NCI-H1105 treated with DMSO at 0.1 percent for 48 hours (cell line): ENCODE measurements at regions not wholly inside any gene's neighbourhood (a gene's known extent, or its start where the extent isn't known, plus 50 kb on each side); places are given as distances from the start of the nearest gene placed in this dataset.

Source experiments
- DNase-seq: peaks from one replicate; lab custom pipeline; 2025; lab: John Stamatoyannopoulos, UW

DNA sequence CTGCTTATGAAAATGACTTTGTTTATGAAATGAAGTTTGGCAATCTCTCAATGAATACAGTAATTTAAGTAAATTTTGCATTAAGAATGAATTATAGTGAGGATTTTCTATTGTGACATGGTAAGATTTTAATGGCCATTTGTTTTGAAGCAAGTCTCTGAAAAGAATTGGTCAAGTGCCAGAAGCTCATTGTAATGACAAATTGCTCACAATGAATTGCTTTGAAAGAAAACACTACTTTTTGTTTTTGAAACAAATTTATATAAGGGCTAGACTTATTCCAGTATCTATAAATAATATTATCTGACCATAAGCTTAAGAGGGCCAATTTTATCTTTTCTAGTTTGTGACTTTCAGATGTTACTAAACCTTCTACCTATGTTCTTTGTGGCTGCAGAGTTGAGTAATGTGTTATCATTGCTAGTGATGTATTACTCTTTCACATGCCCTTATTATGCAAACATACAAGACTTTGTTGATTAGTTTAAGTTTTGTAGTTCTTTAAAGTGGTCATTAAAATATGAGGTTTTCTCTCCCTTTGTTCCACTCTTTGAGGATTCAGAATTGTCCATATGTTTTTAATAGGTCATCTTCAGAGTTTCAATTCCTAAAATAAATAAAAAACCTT lies 93.0 kb upstream of the ZNF608 start:
- peak; percentile 71 for DNase-seq

- DNase-seq: no peak
These were observed 95.6 kb upstream of the ZNF608 start for GRCh38 chr5:124841829-124842712.

- no peak for DNase-seq
These were observed 96.5 kb upstream of the ZNF608 start for GRCh38 chr5:124842725-124843595.

- no peak for DNase-seq
These were observed 97.1 kb upstream of the ZNF608 start for GRCh38 chr5:124843596-124843899.

- DNase-seq: no peak
These were observed 98.0 kb upstream of the ZNF608 start for GRCh38 chr5:124844371-124844920.

- peak; percentile 86 for DNase-seq
These were observed 101.5 kb upstream of the ZNF608 start for GRCh38 chr5:124847907-124848306.

DNA sequence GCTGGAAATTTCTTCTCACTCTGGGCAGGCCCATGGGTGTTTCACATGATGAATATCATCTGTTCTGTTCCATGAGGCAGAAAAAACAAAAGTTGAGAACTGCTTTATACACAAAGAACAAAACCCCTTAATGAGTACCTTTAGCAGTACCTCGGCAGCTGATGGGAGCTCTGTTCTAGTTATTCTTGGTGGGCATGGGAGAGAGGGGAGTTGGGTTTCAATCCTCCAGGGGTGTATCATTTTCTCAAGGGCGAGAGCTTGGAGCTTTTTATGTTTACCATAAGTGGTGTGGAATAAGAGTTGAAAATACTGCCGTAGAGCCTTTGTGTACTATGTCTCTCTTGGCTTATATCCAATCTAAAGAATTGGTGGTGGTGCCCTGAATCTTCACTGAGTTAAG lies 103.3 kb upstream of the ZNF608 start:
- DNase-seq: peak; percentile 91

DNA sequence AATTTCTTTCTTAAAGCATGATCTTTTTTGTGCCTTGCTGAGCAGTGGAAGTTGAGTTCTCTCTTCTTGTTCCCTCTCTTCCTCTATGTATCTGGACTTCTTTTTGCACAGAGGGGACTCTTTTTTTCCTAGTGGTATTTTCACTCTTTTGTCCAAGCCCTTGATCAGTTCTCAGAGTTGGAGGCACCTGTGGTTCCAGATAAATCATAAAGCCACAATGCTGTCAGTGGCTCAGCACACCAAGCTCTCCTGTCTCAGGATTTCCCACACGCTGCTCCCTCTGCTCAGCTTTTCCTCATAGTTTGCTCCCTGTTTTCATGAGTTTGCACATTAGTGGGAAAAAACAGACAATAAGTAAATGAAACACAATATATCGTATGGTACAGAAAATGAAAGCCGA lies 110.3 kb upstream of the ZNF608 start:
- no peak for DNase-seq

GRCh38 chr5:124858612-124859011 lies 112.2 kb upstream of the ZNF608 start:
- no peak for DNase-seq

DNA sequence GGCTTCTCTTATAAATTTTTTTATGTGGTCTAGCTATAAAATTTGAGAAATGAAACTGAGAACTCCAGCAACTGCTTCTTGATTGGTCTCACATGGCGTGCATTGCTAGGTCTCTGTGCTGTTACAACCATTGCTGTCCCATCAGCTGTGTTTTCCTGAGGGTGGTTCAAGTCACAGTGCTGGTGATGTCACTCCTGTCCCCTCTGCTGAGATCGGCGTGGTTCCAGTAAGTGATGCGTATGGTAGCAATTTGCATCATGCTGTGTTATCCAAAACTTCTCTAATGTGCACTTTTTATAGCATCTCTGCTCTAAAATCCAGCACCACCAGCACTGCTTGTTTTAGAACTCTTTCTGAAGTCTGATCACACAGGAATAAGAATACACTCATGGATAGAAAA lies 112.6 kb upstream of the ZNF608 start:
- no peak for DNase-seq

- DNase-seq: no peak
These were observed 113.3 kb upstream of the ZNF608 start for GRCh38 chr5:124859556-124860290.

DNA sequence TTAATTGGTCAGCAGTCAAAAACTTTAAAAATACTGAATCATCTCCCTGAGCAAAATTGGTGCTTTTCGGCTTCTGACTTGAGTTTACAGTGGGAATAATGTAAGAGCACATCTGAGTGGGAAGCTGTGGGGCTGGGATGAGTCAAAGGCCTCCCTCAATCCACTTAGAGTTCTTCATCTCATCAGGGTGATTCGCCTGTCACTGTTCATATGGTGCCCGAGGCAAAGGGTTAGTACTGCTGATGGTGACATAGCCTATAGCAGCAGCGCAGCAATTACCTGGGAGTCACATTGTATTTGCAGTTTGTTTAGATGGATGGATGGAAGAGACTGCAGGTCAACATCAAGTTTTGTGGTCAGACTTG lies 113.8 kb upstream of the ZNF608 start:
- DNase-seq: no peak

GRCh38 chr5:124865066-124865465 lies 118.6 kb upstream of the ZNF608 start:
- DNase-seq: no peak

DNA sequence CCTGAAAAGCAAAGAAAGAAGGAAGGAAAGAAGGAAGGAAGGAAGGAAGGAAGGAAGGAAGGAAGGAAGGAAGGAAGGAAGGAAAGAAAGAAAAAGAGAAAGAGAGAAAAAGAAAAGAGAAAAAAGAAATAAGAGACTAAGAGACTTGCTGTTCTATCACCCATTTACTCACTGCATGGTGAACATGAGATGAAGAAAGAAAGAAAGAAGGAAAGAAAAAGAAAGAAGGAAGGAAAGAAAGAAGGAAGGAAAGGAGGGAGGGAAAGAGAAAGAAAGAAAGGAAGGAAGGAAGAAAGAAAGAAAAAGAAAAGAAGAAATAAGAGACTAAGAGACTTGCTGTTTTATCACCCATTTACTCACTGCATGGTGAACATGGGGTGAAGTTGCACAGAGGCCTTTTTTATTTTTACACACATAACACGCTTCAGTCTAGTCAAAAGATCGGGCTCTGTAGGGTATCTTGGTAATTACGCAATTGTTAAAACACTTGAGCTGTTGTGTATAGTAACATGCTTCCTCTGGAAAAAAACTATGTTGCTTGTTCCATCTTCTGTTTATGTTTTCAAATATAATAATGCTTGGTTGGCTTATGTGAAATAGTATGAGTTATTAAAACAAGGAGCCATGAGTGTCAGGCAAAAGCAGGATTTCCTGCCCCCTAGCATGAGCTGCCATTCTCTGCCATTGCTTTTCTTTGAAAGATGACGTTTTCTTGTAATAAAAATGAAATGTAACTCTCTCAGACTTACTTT lies 119.3 kb upstream of the ZNF608 start:
- no peak for DNase-seq

DNA sequence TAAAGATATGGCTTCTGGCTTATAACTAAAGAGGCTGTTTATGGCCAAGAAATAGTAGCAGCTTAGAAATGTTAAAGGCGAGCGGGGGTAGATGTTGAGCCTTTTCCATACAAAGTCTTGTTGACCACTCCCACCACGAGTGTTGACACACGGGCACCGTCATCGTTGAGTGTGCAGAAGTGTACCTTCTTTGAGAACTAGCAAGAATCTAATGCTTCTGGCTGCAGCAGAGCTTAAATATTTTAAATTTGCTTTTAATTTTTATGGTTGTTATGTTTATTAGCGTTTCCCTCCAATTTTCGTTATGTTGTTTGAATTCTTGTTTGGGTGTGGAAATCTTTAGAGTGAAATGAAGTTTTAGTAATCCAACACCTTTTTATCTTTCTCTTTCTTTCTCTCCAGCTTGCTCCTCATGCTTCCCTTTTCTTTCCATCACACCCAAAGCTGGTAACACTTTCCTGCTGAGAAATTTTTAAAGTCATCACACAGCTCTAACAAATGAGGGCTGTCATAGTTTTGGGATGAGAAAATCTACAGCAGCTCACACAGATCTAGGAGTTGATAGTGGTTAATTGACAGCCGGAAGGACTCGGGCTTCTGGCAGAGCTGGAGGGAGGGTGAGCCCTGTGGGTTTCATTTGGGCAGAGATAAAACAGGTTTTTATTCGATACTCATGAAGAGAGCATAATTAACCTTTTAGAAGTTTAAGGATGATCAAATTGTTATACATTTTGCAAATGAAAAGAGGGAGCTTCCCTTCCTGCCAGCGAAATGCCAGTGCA lies 120.1 kb upstream of the ZNF608 start:
- DNase-seq: no peak

GRCh38 chr5:124867137-124867704 lies 120.8 kb upstream of the ZNF608 start:
- no peak for DNase-seq

GRCh38 chr5:124868676-124869075 lies 122.2 kb upstream of the ZNF608 start:
- no peak for DNase-seq

DNA sequence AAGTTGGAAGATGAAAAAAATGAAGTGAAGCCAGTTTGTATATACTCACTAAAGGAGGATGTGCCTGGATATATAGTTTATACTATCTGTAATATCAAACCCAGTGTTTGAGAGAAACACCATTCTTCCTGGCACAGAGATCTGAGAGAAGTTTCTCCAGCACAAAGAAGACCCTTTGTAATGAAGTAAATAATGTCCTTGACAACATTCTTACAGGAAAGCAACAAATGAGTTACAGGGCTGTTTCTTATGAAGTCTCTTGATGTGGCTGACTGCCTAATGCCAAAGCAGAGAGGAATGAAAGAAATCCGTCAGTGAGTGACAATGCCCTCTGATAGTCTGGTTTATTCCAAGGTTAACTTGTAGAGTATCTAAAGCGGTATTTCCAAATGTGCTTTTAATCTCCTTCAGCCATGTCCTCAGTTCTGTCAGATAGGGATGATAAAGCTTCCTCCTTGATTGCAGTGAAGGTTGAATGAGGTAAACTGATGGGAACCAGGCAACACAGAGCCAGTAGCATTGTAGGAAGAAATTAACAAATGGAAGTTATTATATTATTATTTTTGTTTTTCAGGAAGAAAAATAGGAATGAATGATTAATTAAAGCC lies 123.1 kb upstream of the ZNF608 start:
- DNase-seq: no peak

- DNase-seq: no peak
These were observed 123.6 kb upstream of the ZNF608 start for GRCh38 chr5:124870070-124870469.

- DNase-seq: peak; percentile 47
These were observed 124.9 kb upstream of the ZNF608 start for GRCh38 chr5:124871303-124871702.
